Islet of Langerhans (tissue), 1 donor: ENCODE measurements at regions not wholly inside any gene's neighbourhood (a gene's known extent, or its start where the extent isn't known, plus 50 kb on each side); places are given as distances from the start of the nearest gene placed in this dataset.
"Not testable (repeated sequence)": the region's sequence is repeated elsewhere in the genome, so short reads cannot be mapped to it uniquely, and the experiment has no call there.

ENCODE experiments used
- FAIRE-seq: peaks from one replicate; lab custom pipeline; 2011; peaks lifted over from hg19 to GRCh38; lab: Jason Lieb, UNC

GRCh38 chr6:167662075-167662880, 164.4 kb upstream of the AFDN start:
- FAIRE-seq: no peak

- FAIRE-seq: no peak
These were observed 163.9 kb upstream of the AFDN start for GRCh38 chr6:167662881-167663205.

GRCh38 chr6:167663316-167663715, 163.4 kb upstream of the AFDN start:
- FAIRE-seq: no peak

GRCh38 chr6:167663784-167664443, 162.8 kb upstream of the AFDN start:
- FAIRE-seq: no peak

GRCh38 chr6:167664678-167665660, 161.7 kb upstream of the AFDN start:
- FAIRE-seq: no peak

GRCh38 chr6:167665698-167666330, 160.9 kb upstream of the AFDN start:
- FAIRE-seq: no peak

- no peak for FAIRE-seq
These were observed 160.0 kb upstream of the AFDN start for GRCh38 chr6:167666571-167667203.

GRCh38 chr6:167667204-167668018, 159.3 kb upstream of the AFDN start:
- no peak for FAIRE-seq

GRCh38 chr6:167668019-167668753, 158.5 kb upstream of the AFDN start:
- peak; percentile 47 for FAIRE-seq

- FAIRE-seq: no peak
These were observed 157.8 kb upstream of the AFDN start for GRCh38 chr6:167668754-167669552.

- no peak for FAIRE-seq
These were observed 157.2 kb upstream of the AFDN start for GRCh38 chr6:167669553-167669849.

- FAIRE-seq: no peak
These were observed 156.6 kb upstream of the AFDN start for GRCh38 chr6:167669870-167670802.

GRCh38 chr6:167670938-167671338, 155.8 kb upstream of the AFDN start:
- no peak for FAIRE-seq

GRCh38 chr6:167671379-167671976, 155.2 kb upstream of the AFDN start:
- not testable (repeated sequence) for FAIRE-seq

GRCh38 chr6:167671977-167672687, 154.6 kb upstream of the AFDN start:
- no peak for FAIRE-seq

GRCh38 chr6:167672738-167673137, 154.0 kb upstream of the AFDN start:
- no peak for FAIRE-seq

GRCh38 chr6:167673946-167674345, 152.8 kb upstream of the AFDN start:
- no peak for FAIRE-seq
